HUES64 (cell line): ENCODE measurements at regions not wholly inside any gene's neighbourhood (a gene's known extent, or its start where the extent isn't known, plus 50 kb on each side); places are given as distances from the start of the nearest gene placed in this dataset.
"Not testable (repeated sequence)": the region's sequence is repeated elsewhere in the genome, so short reads cannot be mapped to it uniquely, and the experiment has no call there.

Source experiments
- H3K27ac ChIP-seq: 2 replicates; pipeline ENCODE4 v1.7.0; 2013; ENCODE audit warnings: low read depth, low read length, inconsistent platforms
- H3K27me3 ChIP-seq: 2 replicates; pipeline ENCODE4 v1.6.1; 2013; ENCODE audit warnings: mild to moderate bottlenecking, low read length; ENCODE audit not compliant: insufficient read depth
- H3K36me3 ChIP-seq: 2 replicates; pipeline ENCODE4 v1.6.1; 2013; ENCODE audit warnings: mild to moderate bottlenecking, low read length; ENCODE audit not compliant: insufficient read depth
- H3K4me1 ChIP-seq: 2 replicates; pipeline ENCODE4 v1.6.1; 2013; ENCODE audit warnings: mild to moderate bottlenecking, low read length, moderate library complexity; ENCODE audit not compliant: insufficient read depth
- H3K4me3 ChIP-seq: 2 replicates; pipeline ENCODE4 v1.5.1; 2013; ENCODE audit warnings: mild to moderate bottlenecking, low read length, moderate library complexity
- H3K9ac ChIP-seq: 2 replicates; pipeline ENCODE4 v1.6.1; 2013; ENCODE audit warnings: mild to moderate bottlenecking, low read depth, low read length
- H3K9me3 ChIP-seq: 2 replicates; pipeline ENCODE4 v1.6.1; 2013; ENCODE audit warnings: low read depth, low read length; ENCODE audit not compliant: insufficient read depth
- WGBS: fragments of 150-250, 120-280 bp; methylation state at CpG from one replicate; pipeline ENCODE4 v1.1.7; 2013; ENCODE audit warnings: missing lambda C conversion rate; 5-methylcytosine and 5-hydroxymethylcytosine counted together

DNA sequence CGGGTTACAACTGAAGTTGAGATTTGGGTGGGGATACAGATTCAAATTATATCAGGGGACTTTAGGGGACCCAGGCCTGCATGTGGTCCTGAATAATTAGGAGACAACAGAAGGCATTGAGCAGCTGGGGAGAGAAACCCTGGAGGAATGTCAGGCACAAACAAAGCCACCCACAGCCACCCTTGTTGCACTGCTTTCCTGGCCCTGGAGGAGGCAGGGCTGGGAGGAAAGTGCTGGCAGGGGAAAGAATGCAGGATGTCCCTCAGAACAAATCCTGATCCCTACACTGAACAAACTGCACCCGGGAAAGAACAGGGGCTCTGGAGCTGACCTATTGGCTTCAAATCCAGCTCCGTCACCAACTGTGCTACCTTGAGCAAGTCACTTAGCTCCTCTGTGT, 214.1 kb upstream of the ATP6AP2 start:
- H3K9ac ChIP-seq, result no peak overlapping the region
- H3K4me3 ChIP-seq, result no peak overlapping the region
- H3K27me3 ChIP-seq, result no peaks in the 10 kb centered on the region
- WGBS, result 70% methylated on average over 2 of the region's 3 CpGs
- no peaks in the 10 kb centered on the region for H3K36me3 ChIP-seq
- no peaks in the 10 kb centered on the region for H3K9me3 ChIP-seq
- no peaks in the 10 kb centered on the region for H3K4me1 ChIP-seq
- H3K27ac ChIP-seq, result no peak overlapping the region

DNA sequence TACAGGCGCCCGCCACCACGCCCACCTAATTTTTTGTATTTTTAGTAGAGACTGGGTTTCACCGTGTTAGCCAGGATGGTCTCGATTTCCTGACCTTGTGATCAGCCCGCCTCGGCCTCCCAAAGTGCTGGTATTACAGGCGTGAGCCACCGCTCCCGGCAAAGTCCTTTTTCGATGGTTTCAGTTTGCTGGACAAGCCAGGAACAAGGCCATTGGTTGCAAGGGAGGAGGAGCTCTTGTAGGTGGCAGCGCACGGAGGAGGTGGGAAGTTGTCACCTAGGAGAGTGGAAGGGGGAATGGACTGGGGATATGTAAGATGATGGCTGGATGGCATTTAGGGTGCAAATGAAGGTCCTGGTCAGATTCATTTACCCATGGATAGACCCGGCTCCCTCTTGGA, 218.5 kb upstream of the ATP6AP2 start:
- not testable (repeated sequence) for H3K4me1 ChIP-seq, H3K27me3 ChIP-seq, H3K4me3 ChIP-seq, H3K27ac ChIP-seq, H3K9me3 ChIP-seq, H3K36me3 ChIP-seq, H3K9ac ChIP-seq
- 92% methylated on average over 14 of the region's 14 CpGs for WGBS

DNA sequence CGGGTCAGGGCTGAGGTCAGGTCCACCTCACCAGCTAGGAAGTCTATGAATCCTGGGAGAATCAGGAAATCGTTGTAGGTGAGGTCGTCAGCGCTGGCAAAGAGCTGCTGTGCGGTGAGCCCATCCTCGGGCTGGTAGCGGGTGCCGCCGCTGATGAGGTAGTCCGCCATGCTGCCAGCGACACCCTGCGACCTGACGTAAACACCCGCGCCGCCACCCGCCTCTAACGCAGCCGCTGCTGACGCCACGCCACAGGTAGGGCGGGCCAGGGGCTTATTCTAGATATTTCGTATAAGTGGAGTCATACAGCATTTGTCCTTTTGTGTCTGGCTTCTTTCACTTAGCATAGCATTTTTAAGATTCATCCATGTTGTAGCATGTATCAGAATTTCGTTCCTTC, 220.2 kb upstream of the ATP6AP2 start:
- Histone ChIP-seq H3K9me3 (no peaks in the 10 kb centered on the region), H3K4me1 (no peaks in the 10 kb centered on the region), H3K4me3 (no peak overlapping the region), H3K27me3 (no peaks in the 10 kb centered on the region), H3K27ac (no peak overlapping the region), H3K36me3 (no peaks in the 10 kb centered on the region), H3K9ac (no peak overlapping the region)
- WGBS, result 95% methylated on average over 24 of the region's 24 CpGs

DNA sequence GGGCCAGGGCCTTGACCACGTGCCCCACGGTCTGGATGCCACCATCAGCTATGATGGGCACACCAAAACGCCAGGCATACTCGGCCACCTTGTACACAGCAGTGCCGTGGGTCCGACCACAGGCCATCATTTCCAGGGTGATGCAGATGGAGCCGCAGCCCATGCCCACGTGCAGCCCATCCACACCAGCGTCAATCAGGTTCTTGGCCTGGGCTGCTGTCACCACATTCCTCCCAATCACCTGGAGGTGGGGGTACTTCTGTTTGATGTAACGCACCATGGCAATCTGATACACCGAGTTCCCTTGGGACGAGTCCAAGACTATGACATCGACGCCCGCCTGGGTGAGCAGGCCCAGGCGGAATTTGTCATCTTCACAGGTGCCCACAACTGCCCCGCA, 221.2 kb upstream of the ATP6AP2 start:
- H3K27ac ChIP-seq, result no peak overlapping the region
- no peak overlapping the region for H3K4me3 ChIP-seq
- 96% methylated on average over 17 of the region's 17 CpGs for WGBS
- H3K36me3 ChIP-seq, result no peaks in the 10 kb centered on the region
- H3K9ac ChIP-seq, result no peak overlapping the region
- no peaks in the 10 kb centered on the region for H3K9me3 ChIP-seq
- no peaks in the 10 kb centered on the region for H3K4me1 ChIP-seq
- no peaks in the 10 kb centered on the region for H3K27me3 ChIP-seq

DNA sequence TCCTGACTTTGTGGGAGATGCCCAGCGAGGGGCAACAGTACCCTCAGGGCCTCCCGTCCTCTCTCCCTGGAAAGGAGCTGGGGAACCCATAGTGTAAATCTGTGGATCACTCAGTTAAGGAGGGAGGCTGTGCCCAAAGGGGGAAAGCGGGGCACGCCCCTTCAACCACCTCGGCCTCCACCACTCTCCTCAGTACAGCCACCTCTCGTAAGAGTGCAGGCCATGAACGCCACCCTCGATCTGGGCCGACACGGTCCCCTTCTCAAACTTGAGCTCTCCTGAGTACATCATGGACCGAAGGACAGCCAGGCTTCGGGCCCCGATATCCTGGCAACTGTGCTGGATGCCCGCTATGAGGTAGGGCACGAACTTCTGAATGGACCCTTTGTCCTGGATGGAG, 221.8 kb upstream of the ATP6AP2 start:
- WGBS, result 96% methylated on average over 15 of the region's 15 CpGs
- Histone ChIP-seq H3K27me3 (no peaks in the 10 kb centered on the region), H3K27ac (no peak overlapping the region), H3K36me3 (no peaks in the 10 kb centered on the region), H3K9ac (no peak overlapping the region), H3K4me3 (no peak overlapping the region), H3K4me1 (no peaks in the 10 kb centered on the region), H3K9me3 (no peaks in the 10 kb centered on the region)

DNA sequence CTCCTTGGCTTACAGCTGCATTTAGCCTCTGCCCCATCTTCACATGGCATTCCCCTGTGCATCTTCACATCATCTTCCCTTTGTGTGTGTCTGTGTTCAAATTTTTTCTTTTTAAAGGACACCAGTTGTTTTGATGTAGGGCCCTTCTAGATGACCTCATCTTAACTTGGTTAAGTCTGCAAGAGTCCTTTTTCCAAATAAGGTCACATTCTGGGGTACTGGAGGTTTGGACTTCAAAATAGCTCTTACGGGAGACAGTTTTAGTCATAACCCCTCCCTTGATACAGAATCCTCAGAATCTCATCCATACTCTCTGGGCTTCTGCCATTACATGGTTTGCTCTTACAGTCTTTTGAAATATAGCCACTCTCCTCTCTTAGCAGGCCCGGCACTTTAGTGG, 231.5 kb upstream of the ATP6AP2 start:
- H3K9me3 ChIP-seq, result no peaks in the 10 kb centered on the region; the same call in 1 of the 2 replicates
- WGBS, result 100% methylated on average over 1 of the region's 2 CpGs
- no peaks in the 10 kb centered on the region for H3K27me3 ChIP-seq
- H3K36me3 ChIP-seq, result no peaks in the 10 kb centered on the region
- H3K4me3 ChIP-seq, result no peak overlapping the region
- H3K27ac ChIP-seq, result no peak overlapping the region
- no peak overlapping the region for H3K9ac ChIP-seq
- no peaks in the 10 kb centered on the region for H3K4me1 ChIP-seq

DNA sequence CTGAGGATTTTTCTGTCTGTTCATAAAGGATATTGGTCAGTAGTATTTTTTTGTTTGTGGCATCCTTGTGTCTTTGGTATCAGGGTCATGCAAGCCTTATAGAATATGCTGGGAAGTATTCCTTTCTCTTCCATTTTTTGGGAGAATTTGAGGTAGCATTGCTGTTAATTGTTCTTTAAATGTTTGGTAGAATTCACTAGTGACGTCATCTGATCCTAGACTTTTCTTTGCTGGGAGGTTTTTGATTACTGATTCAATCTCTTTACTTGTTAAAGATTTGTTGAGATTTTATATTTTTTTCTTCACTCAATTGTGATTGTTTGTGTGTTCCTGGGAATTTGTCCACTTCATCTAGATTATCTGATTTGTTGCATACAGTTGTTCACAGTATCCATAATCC, 234.4 kb upstream of the ATP6AP2 start:
- no peaks in the 10 kb centered on the region for H3K36me3 ChIP-seq
- no peak overlapping the region for H3K9ac ChIP-seq
- no peaks in the 10 kb centered on the region; the same call in 1 of the 2 replicates for H3K9me3 ChIP-seq
- no peaks in the 10 kb centered on the region for H3K27me3 ChIP-seq
- no peaks in the 10 kb centered on the region for H3K4me1 ChIP-seq
- H3K27ac ChIP-seq, result no peak overlapping the region
- H3K4me3 ChIP-seq, result no peak overlapping the region
- no CpG with 5 or more reads among the region's 1 CpG for WGBS

DNA sequence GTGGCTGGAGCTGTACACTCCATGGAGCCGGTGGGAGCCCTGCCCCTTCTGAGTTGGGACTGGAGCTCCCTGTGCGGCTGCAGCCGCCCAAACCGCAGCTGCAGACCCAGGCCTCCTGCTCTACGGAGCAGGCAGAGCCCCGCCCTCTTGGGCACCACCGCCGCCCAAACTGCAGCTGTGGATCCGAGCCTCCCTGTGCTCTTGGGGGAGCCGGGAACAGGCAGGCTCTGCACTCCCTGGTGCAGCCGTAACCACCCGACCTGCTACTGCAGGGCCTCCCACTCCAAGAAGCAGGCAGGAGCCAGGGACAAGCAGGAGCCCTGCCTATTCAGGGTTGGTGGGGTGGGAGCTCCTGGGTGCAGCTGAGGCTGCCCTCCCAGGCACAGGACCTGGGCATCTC, 237.5 kb upstream of the ATP6AP2 start:
- no peaks in the 10 kb centered on the region for H3K27me3 ChIP-seq
- WGBS, result 93% methylated on average over 12 of the region's 12 CpGs
- H3K9ac ChIP-seq, result no peak overlapping the region
- H3K36me3 ChIP-seq, result no peaks in the 10 kb centered on the region
- no peaks in the 10 kb centered on the region for H3K4me1 ChIP-seq
- no peak overlapping the region for H3K27ac ChIP-seq
- no peak overlapping the region for H3K4me3 ChIP-seq
- no peaks in the 10 kb centered on the region; the same call in 1 of the 2 replicates for H3K9me3 ChIP-seq

DNA sequence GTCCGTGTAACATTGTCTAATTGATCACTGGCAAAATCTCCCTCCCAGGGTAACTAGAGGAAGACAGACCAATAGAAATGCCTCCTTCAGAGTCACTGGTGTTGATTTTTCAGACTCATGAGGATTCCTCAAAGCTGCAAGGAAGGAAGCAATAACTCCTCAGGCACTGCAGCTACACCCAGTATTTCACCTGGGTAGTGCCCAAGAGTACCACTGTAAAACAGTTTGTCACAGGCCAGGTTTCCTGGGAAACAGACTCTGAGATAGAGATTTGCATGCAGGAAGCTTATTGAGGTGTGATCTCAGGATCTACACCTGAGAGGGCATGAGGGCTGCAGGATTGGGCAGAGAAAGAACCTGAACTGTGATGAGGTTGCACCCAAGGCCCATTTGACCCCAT, 240.7 kb upstream of the ATP6AP2 start:
- no peaks in the 10 kb centered on the region for H3K4me1 ChIP-seq

DNA sequence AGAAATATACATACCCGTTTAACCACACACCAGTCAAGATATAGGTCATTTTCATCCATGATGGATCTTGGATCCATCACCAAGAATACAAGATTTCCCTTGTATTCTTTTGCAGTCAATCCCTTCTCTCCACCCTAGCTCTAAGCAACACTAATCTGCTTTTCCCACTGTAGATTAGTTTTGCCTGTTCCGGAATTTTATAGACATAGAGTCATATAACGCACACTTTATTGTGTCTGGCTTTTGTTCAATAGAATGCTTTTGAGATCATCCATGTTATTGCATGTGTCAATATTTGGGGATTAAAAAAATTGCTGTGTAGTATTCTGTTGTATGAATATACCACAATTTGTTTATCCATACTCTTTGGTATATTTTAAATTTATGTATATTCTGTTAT, 235.6 kb upstream of the BCOR start:
- Histone ChIP-seq H3K36me3 (no peaks in the 10 kb centered on the region), H3K9me3 (no peaks in the 10 kb centered on the region), H3K4me3 (no peak overlapping the region), H3K27me3 (no peaks in the 10 kb centered on the region), H3K27ac (no peak overlapping the region), H3K4me1 (no peaks in the 10 kb centered on the region), H3K9ac (no peak overlapping the region)
- WGBS, result 100% methylated on average over 3 of the region's 3 CpGs

More for the DNA sequence above, 240.7 kb upstream of the ATP6AP2 start:
- no peaks in the 10 kb centered on the region for H3K9me3 ChIP-seq
- no peak overlapping the region for H3K9ac ChIP-seq
- no peak overlapping the region for H3K27ac ChIP-seq
- H3K27me3 ChIP-seq, result no peaks in the 10 kb centered on the region
- no peaks in the 10 kb centered on the region for H3K36me3 ChIP-seq
- WGBS, result 100% methylated on average over 1 of the region's 1 CpG
- H3K4me3 ChIP-seq, result no peak overlapping the region

DNA sequence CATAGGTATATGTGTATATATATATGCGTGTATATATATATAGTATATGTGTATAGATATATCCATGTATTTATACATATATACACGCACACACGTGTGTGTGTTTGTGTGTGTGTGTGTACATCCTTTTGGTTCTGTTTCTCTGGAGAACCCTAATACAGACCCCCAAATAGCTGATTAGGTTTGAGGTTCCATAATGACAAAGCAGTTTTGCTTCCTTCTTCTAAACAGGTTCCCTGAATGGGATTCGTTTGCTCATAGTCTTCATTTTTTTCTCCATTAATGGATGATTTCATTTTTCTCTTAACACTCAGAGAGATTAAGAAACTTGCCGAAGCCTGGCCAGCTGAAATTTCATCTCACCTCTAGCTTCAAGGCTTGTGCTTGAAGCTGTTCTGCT, 234.0 kb upstream of the BCOR start:
- no peaks in the 10 kb centered on the region for H3K36me3 ChIP-seq

DNA sequence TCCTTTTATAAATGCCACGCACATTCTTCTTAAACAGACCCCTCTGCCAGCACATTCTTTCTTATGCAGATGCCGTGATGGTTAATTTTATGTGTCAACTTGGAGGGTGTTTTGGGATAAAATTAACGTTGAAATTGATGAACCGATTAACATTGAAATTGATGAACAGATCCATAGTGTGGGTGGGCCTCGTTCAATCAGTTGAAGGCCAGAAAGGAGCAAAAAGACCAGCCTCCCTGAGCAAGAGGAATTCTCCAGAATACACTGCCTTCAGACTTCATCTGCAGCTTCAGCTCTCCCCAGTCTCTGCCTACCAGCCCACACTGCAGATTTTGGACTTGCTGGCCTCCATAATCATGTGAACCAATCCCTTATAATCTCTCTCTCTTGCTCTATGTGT, 233.6 kb upstream of the BCOR start:
- no peaks in the 10 kb centered on the region for H3K9me3 ChIP-seq
- WGBS, result 89% methylated on average over 5 of the region's 5 CpGs
- no peaks in the 10 kb centered on the region for H3K27me3 ChIP-seq
- H3K4me3 ChIP-seq, result no peak overlapping the region
- H3K36me3 ChIP-seq, result no peaks in the 10 kb centered on the region
- no peak overlapping the region for H3K27ac ChIP-seq
- H3K9ac ChIP-seq, result no peak overlapping the region
- H3K4me1 ChIP-seq, result no peaks in the 10 kb centered on the region

More for the DNA sequence above, 234.0 kb upstream of the BCOR start:
- Histone ChIP-seq H3K9ac (no peak overlapping the region), H3K27me3 (no peaks in the 10 kb centered on the region), H3K4me1 (no peaks in the 10 kb centered on the region), H3K27ac (no peak overlapping the region), H3K9me3 (no peaks in the 10 kb centered on the region), H3K4me3 (no peak overlapping the region)
- 82% methylated on average over 2 of the region's 5 CpGs for WGBS
